ENCODE measurements at regions not wholly inside any gene's neighbourhood (a gene's known extent, or its start where the extent isn't known, plus 50 kb on each side); places are given as distances from the start of the nearest gene placed in this dataset.

DNA sequence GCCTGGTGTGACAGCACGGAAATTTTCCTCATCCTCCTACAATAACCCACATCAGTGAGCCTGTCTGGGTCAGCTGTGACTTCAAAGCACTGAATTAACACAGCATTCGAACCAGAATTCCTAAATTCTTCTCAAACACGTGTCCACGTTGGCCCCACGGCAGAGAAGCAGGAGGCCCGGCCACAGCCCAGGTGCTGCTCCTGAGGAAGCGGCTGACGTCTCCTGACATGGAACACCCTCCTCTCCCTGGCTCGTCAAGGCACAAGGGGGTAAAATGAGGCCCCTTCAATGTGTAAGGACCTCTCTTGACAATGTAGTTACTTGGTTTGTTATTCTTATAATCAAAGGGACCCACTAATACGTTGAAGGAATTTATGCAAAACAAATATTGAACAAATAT lies 156.3 kb upstream of the GSC start:
- DNase-seq = no peak
- no peaks in the 10 kb centered on the region for H3K27me3 ChIP-seq
- peaks cover 0 to 4% (median 0%) of the 10 kb centered on the region in 12 donors for H3K9me3 ChIP-seq
- intact Hi-C loops (cut with DNase I) = no loop called here
- 69 to 77% (median 74%) methylated on average over 10 of the region's 10 CpGs for WGBS, 4 donors
- TF ChIP-seq POLR2A (IDR thresholded peaks at IDR 0.05) = no peak
- TF ChIP-seq, protein P1, sequence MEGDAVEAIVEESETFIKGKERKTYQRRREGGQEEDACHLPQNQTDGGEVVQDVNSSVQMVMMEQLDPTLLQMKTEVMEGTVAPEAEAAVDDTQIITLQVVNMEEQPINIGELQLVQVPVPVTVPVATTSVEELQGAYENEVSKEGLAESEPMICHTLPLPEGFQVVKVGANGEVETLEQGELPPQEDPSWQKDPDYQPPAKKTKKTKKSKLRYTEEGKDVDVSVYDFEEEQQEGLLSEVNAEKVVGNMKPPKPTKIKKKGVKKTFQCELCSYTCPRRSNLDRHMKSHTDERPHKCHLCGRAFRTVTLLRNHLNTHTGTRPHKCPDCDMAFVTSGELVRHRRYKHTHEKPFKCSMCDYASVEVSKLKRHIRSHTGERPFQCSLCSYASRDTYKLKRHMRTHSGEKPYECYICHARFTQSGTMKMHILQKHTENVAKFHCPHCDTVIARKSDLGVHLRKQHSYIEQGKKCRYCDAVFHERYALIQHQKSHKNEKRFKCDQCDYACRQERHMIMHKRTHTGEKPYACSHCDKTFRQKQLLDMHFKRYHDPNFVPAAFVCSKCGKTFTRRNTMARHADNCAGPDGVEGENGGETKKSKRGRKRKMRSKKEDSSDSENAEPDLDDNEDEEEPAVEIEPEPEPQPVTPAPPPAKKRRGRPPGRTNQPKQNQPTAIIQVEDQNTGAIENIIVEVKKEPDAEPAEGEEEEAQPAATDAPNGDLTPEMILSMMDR (IDR thresholded peaks at IDR 0.05) = no peak
- no peak overlapping the region for H3K4me3 ChIP-seq
- H3K36me3 ChIP-seq = no peaks in the 10 kb centered on the region
- no peak for ATAC-seq
- H3K27ac ChIP-seq = no peak overlapping the region
- H3K4me1 ChIP-seq = peaks cover 0 to 17% (median 0%) of the 10 kb centered on the region in 12 donors

DNA sequence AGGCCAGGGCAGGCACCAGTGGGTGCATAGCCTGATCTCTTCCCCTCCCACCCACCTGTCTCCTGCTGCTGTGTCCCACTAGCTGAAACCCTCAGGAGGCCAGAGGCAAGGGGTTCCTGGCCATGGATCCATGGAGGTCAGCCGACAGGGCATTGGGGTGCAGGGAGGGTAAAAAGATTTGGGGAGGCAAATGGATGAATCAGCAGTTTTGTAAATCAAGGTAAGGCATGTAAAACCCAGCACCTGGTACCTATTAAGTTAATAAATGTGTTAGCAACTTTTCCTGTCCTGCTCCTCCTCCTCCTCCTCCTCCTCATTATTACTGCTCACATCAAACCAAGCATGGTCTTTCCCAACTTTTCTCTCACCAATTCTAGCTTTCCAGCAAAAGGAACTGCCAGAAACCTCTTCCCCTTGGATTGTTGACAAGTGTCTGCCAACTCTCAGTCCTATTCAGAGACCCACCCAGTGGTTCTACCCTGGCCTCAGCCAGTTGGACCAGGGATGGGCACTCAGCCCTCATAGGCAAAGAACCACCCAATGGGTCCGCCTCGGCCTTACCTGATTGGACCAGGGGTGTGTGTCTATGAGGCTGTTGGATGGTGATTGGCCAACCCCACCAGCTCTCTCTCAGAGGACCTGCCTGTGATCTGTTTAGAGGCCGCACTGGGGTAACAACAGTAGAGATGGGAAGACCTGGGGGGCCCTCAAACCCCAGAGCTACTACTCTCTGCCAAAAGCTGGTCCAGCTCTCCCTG lies 155.7 kb upstream of the GSC start:
- Histone ChIP-seq H3K36me3 (no peaks in the 10 kb centered on the region), H3K4me3 (no peak overlapping the region), H3K4me1 (peaks cover 0 to 21% (median 0%) of the 10 kb centered on the region in 12 donors), H3K27ac (no peak overlapping the region), H3K9me3 (peaks cover 0 to 4% (median 0%) of the 10 kb centered on the region in 12 donors), H3K27me3 (no peaks in the 10 kb centered on the region)
- ATAC-seq = no peak
- TF ChIP-seq, protein P1 (IDR thresholded peaks at IDR 0.05) = no peak
- no peak for TF ChIP-seq POLR2A (IDR thresholded peaks at IDR 0.05)
- intact Hi-C loops (cut with DNase I) = no loop called here
- WGBS, 4 donors = 88 to 100% (median 96%) methylated on average over 2 to 4 of the region's 4 CpGs
- DNase-seq = no peak

DNA sequence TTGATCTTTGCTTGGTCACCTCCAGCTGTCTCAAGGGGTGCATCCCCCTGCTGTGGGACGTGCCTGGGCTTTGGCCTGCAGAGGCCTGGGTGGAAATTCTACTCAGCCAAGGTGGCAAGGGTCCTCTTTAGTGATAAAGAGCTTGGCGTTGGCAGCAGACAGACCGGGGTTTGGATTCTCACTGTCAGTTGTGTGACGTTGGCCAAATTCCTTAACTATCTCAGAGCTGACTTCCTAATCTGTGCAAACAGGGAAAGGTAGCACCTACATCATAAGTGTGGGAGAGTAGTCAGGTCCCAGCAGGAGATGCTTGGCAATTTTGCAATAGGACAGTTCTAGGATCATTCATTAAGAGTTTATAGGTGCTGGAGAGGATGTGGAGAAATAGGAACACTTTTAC lies 154.3 kb upstream of the GSC start:
- Histone ChIP-seq H3K27me3 (no peaks in the 10 kb centered on the region), H3K27ac (no peak overlapping the region), H3K36me3 (no peaks in the 10 kb centered on the region), H3K4me3 (no peak overlapping the region), H3K4me1 (peaks cover 0 to 21% (median 0%) of the 10 kb centered on the region in 12 donors), H3K9me3 (peaks cover 0 to 4% (median 0%) of the 10 kb centered on the region in 12 donors)
- DNase-seq (no peak), ATAC-seq (no peak)
- intact Hi-C loops (cut with DNase I) = no loop called here
- WGBS, 4 donors = 24 to 40% (median 29%) methylated on average over 4 of the region's 4 CpGs
- no peak for TF ChIP-seq POLR2A (IDR thresholded peaks at IDR 0.05)
- TF ChIP-seq, protein P1 (IDR thresholded peaks at IDR 0.05) = no peak

DNA sequence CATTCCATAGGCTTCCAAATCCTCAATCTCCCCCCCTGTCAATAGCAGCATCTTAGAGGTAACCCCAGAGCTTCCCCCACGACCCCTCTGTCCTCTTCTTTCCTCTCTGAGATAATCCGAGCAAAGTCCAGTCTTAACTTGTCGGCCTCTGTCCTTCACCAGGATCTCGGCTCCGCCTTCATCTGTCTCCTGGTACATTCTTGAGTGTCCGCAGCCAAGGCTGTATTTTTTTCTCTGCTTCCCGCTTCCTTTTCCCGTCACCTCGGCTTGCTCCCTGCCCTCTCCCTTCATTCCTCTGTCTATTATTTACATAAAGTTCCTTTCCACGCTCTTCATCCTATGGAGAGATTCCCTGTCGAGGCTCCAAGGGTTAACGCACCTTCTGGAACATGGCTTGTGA lies 153.9 kb upstream of the GSC start:
- no peak for DNase-seq
- ATAC-seq = no peak
- Histone ChIP-seq H3K4me1 (peaks cover 0 to 21% (median 0%) of the 10 kb centered on the region in 12 donors), H3K36me3 (no peaks in the 10 kb centered on the region), H3K27me3 (peaks cover 0 to 2% (median 0%) of the 10 kb centered on the region in 9 donors), H3K4me3 (no peak overlapping the region), H3K9me3 (peaks cover 0 to 4% (median 0%) of the 10 kb centered on the region in 12 donors), H3K27ac (no peak overlapping the region)
- intact Hi-C loops (cut with DNase I) = no loop called here
- TF ChIP-seq POLR2A (IDR thresholded peaks at IDR 0.05) = no peak
- TF ChIP-seq, protein P1 (IDR thresholded peaks at IDR 0.05) = no peak
- WGBS, 4 donors = 32 to 45% (median 40%) methylated on average over 12 of the region's 12 CpGs
